GM19467 (cell line): ENCODE measurements at regions not wholly inside any gene's neighbourhood (a gene's known extent, or its start where the extent isn't known, plus 50 kb on each side); places are given as distances from the start of the nearest gene placed in this dataset.
"Not testable (repeated sequence)": the region's sequence is repeated elsewhere in the genome, so short reads cannot be mapped to it uniquely, and the experiment has no call there.

Experiments used
- ATAC-seq: cut with Tn5 transposase; IDR thresholded peaks from one replicate; pipeline ENCODE4 v1.9.1; 2021; ENCODE audit warnings: mild to moderate bottlenecking, moderate library complexity; ENCODE audit not compliant: unreplicated experiment

DNA sequence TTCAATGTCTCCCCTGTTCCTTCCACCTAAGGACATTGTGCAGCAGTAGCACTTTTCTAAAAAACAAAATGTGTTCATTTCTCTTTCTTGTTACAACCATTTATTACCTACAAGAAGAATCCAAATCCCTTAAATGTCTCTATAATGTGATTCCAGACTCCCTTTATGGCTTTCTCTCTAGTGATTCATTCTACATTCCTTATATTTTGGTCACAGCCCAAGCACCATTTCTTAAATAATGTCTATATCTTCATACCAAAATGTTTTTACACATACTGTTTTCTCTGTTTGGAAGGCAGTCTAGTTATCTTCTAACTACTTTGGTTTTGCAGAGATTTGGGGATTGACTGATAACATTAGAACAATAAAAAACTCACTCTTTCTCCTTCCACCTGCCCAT is 1037.3 kb upstream of the FLRT2 start:
- no peak for ATAC-seq

DNA sequence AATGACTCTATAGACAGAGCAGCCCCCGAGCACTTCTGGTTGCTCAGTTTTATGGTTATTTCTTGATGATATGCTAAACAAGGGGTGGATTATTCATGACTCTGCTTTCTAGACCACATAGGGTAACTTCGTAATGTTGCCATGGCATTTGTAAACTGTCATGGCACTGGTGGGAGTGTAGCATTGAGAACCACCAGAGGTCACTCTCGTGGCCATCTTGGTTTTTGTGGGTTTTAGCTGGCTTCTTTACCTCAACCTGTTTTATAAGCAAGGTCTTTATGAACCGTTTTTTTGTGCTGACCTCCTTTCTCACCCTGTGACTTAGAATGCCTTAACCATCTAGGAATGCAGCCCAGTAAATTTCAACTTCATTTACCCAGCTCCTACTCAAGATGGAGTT is 1036.2 kb upstream of the FLRT2 start:
- no peak for ATAC-seq

DNA sequence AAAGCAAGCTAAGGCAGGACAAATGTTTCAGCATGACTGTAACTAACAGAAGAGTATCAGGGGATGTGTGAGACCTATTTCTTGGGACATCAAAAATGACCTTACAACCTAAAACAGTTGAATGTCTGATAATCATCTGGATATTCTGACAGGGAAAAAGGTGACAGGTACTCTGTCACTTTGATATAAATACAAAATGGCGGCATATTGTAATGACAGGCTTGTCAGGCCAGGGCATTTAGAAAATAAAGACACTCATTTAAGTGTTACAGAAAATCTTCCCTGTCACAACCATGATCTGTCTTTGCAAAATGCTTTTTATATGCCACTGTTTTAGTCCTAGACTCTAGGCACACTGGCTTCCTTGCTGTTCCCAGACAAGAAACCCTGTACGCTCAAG is 1033.3 kb upstream of the FLRT2 start:
- no peak for ATAC-seq

DNA sequence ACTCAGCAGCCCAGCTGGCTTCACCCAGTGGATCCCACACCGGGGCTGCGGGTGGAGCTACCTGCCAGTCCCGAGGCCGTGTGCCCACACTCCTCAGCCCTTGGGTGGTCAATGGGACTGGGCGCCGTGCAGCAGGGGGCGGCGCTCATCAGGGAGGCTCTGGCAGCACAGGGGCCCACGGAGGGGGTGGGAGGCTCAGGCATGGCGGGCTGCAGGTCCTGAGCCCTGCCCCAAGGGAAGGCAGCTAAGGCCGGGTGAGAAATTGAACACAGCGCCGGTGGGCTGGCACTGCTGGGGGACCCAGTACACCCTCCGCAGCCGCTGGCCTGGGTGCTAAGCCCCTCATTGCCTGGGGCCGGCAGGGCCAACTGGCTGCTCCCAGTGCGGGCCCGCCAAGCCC is 1017.1 kb upstream of the FLRT2 start:
- ATAC-seq: not testable (repeated sequence)

DNA sequence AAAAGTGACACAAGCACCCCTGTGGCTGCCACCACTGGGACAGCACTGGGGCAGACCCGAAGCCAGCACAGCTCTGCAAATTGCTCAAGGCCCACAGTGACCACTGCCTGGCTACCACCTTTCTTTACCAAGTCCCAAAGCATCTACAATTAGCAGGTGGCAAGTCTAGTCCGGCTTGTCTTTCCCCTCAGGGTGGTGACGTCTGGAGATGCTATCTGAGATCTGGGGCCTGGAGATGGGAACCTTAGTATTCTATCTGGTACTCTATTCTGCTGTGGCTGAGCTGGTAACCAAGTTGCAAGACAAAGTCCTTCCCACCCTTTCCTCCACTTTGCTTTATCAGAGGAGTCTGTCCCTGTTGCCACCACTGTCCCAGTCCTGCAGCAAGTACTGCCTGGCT is 1010.1 kb upstream of the FLRT2 start:
- ATAC-seq: no peak

DNA sequence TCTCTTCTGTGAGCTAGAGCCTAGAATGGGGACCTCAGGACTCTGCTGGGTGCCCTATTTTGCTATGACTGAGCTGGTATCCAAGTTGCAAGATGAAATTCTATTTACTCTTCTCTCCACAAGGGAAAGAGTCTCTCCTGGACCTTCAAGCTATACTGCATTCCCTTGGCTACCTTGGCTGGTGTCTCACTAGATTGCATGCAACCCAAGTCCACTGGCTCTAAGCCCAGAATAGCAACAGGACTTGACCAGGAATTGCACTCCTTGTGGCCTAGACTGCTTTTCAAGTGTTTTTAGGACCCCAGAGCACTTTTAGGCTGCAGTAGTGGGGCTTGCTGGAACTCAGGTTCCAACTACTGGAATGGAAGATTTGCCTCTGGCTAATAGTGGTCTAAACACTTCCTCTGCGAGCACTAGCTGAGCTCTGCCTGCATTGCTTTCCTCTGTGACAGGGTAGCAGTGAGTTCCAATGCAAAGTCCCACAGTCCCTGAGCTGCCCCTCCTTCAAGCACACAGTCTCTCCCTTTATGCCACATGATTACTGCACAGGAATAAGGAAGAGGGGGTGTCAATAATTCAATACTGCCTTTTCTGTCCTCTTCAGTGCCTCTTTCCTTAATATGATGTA is 1009.1 kb upstream of the FLRT2 start:
- ATAC-seq: no peak

DNA sequence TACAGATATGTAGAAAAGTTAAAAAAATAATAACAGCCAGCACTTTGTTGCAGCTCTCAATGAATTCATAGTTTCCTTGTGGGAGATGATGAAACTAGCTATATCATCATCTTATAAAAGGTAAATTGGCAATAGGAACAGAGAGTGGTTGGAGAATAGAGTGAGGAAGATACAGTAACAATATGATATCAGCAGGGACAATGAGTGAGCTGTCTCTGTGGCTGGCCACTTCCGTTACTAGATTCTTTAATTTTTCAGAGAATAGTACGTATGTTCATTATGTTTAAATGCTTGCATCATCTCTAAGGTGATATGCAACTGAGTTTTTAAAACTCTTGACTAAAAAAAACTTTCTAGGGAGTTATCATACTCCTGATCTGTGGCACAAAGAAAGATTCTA is 1006.2 kb upstream of the FLRT2 start:
- ATAC-seq: no peak

DNA sequence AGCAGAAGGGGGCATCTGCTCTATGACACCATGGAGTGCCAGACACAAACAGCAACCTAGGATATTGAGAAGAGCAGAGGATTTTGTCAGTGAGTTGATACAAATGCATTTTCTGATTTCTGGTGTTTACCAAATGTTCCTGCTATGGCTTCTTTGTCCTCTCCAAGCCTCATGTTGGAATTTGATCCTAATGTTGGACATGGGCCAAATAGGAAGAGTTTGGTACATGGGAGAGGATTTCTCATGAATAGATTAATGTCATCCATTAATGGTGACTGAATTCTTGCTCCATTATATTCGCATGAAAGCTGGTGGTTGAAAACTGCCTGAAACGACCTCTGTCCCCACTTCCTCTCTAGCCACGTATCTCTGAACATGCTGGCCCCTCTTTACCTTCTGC is 1002.2 kb upstream of the FLRT2 start:
- no peak for ATAC-seq

DNA sequence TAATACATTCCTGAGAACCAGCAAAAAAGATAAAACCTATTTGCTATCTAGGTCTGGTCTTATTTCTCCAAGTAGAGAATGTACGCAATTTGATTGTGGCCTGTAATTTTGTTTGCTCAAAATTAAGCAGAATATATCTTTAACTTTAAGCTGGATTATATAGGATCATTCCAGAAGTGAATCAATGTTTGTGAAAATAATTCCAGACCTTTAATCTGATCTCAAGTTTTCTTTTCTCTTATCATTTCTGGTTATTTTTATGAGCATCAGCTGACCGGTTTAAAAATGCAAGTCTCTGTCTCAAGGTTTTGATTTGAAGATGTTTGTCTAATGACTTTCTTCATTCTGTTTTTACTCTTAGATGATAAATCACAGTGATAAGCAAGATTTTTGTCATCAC is 997.9 kb upstream of the FLRT2 start:
- no peak for ATAC-seq

DNA sequence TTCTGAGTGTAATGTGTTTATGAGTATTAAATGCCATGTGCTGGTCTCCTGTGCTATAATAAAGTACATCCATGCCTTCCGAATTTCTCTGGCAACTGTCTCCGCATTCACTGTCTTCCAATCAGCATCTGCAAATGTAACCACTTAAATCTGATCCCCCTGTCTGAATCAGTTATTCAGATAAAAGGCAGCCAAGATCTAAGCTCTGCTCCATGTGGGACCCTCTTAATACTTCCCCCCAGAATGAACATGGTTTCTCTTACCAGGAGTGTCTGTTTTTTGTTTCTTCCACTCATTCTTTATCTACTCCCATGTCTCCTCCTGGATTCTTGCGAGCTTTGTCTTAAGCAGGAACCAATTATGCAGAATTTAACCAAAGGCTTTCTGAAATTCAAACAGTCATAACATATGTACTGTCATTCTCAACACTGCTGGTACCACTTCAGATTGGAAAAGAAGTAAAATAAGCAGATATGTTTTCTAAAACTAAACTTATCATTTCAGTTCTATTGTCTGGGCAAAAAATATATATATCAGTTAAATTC is 996.7 kb upstream of the FLRT2 start:
- no peak for ATAC-seq

DNA sequence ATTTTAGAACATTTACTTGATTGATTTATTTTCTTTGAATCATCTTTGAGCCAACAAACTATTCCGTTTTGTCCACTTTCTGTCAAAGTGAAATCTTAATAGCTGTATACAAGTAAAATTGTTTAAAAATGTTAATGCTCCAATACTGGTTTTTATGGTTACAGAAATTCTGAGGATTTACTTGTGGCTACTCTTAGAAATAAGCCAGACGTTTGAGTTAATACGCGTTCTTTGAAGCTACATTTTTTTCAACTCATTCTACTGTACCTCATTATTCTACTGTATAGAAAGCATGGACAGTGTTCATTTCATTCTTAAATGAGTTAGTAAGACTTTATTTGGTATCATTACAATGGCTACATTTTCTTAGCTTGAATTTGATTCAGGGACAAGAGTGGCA is 996.2 kb upstream of the FLRT2 start:
- ATAC-seq: no peak

DNA sequence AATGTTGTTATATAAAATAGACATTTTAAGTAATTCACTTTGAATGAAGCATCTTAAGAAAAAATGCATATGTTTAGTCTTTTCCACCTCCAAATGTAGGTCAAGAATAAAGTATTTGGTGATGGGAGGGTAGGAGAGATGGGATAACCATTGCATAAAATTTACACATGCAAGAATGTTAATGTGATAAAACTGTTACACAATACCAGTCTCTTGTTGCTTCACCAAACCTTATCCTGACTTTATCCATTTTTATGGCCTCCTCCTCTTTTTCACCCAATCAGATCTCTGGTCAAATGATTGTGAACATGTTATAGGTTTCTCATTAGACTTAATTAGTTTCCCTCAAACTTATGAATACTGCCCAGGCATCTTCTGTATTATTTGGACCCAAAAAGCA is 994.5 kb upstream of the FLRT2 start:
- ATAC-seq: no peak

DNA sequence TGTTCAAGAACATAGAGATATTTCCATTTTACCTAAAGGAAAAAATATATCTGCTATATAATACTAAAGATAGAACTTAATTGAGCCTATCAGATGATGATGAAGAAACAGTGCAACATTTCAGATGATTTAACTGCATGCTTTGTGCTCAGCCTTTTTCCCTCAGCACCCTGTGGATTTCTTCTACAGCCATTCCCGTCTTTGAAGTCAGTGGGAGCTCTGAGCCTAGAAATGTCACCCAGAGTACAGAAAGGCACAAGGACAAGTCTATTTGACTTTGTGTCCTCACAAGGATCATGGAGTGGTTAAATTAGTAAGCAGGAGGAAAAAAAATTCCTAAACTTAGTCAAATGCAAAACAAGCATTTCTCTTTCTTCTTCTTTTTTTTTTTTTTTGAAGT is 994.0 kb upstream of the FLRT2 start:
- ATAC-seq: no peak

DNA sequence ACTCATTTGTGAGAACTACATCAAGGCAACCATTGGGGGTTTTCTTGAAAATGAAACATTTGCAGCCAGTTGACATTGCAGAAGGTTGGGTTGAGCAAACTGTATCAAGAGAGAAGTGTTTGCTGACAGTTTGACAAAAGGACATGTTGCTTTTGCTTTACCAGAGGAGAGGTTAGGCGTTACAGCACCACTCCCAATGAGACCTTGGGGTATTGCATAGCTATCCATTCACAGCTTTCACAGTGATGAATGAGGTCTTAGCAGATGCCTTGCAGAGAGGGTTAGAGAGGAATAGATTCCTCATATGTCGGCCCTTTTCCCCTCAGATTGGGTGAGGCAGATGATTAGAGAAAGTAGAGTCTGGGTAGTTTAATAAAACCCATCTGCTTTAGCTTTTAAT is 988.9 kb upstream of the FLRT2 start:
- no peak for ATAC-seq

DNA sequence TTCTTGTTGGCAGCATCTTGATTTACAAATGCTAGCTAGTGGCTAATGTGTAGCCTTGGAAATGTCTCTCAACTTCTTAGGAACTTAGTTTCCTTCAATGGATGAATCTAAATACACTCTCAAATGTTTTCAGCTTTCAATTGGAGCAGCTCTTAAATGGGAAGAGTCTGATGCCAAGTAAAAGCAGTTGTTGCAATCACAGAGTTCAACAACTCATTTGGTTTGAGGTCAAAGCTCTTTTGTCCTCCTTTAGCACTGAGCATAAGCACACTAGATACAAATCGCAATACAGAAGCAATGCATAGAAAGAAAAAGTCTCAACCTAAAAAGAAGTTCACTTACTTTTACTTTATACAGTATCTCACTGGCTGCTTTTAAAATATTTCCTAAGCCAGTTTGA is 986.1 kb upstream of the FLRT2 start:
- ATAC-seq: no peak

DNA sequence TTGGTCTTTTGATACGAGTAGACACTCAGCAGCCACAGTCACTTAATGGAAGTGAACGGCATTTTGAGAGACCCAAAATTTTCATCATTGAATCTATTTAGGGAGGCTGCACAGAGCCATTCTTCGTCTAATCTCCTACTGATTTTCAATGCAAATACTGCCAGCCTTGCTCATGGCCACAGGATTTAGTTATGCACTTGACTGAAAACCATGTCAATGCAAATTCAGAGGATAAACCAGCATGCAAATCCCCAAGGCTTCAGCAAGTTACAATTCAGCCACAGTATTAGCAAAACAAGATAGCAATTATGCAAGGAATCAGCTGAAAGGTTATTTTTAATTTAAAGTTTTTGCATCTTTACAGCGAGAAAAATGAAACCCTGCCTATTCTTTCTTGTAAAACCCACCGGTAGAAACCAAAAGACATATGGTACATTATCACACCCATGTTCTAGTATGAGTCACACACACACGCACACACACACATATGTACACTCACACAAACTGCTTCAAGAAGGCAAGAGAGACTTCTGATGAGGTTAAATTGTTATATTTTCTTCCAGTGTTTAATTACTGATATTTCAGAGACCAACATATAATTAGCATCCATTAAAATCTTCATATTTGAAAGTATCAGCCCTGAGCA is 985.3 kb upstream of the FLRT2 start:
- ATAC-seq: no peak

DNA sequence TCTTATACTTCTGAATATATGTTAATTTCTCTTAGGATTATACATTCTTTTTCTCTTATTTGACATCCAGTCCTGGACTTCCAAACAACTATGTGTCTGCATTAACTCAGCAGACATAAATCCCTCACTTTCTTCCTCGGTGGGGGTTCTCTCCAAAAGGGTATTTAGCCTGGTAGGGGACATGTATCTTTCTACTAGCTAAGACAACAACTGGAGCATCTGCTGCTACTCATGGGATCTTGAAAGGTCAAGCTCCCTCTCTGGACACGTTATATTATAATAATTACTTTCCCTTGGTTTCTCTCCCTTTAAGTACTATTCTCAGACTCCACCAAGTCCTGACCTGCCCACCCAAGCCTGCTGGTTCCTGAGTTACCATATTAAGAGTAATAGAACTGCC is 983.7 kb upstream of the FLRT2 start:
- ATAC-seq: no peak

DNA sequence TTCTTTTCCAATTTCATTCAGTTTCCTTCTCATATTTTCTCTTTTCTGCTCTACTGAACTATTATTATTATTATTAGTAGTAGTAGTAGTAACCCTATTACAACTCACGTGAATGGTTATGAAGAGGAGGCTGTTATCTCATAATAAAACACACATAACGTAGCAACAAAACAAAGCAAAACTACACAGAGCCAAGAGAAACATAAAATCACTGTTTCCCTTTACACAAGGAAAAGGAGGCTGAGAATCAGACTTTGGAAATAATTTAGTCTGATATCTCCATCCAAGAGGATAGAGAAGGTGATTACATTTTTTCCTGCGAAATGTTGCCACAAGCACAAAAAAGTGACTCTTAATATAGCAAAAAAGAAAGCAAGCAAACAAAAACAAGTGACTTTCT is 975.8 kb upstream of the FLRT2 start:
- ATAC-seq: no peak

DNA sequence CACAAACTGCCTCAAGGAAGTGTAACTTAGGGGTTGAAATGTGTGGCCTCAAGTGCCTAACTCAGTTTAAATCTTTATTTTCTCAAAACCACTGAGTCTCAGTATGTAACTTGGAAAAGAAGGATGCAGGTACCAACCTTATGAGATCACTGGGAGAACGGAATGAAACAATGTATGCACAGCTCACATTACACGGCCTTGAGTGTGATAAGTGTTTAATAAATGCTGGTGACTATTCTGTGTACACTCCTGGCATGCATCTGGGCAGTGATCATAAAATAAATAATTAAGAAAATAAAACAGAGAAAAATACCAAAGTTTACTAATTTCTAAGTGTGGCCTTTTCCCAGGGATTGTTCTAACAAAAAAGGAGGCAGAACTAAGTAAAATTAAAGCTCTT is 974.5 kb upstream of the FLRT2 start:
- ATAC-seq: no peak

DNA sequence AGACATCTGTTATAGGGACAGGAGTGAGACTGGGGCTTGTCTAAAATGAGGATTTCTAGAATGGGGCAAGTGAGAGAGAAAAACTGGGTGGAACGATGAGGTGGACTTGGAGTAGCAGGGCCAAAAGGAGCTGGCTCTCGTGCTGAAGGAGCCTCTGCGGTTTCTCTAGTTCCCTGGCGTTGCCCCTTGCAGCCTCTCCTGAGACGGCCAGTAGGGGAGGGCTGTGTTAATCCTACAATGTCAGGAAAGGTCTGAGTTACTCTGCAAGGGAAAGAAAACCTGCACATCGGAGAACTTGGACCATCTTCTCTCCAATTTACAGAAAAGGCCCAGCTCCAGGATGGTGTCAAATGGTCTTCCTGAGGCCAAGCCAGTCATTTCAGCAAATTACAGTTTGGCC is 963.8 kb upstream of the FLRT2 start:
- no peak for ATAC-seq

DNA sequence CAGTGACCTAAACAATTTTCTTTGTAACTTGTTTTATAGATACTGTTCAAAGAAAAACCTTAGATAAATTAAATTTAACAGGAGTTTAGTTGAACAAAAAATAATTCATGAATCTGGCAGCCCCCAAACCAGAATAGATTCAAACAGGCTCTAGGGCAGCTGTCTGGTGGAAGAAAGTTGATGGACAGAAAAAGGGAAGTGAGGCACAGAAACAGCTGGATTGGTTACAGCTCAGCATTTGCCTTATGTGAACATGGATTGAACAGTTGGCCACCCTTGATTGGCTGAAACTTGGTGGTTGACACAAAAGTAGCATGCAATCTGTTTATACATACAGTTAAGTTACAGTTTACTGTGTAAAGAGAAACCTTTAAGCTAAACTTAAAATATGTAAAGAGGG is 954.3 kb upstream of the FLRT2 start:
- no peak for ATAC-seq

DNA sequence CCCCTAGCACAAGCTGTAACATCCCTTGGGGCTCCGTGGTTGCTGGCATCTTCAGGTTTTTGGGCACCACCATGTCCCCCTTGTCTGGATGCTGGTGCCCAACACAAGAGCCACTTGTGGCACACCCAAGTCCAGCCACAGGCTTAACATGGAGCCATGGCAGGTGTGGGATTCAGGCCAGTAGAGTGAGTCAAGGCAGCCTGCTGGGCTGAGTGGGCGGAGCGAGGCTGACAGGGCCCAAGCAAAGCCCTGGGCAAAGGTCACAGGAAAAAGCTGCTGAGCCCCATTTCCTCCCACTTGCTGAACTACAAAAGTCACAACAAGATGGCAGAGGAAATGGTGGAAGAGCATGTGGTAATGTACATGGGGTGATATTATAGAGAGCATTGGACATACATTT is 950.7 kb upstream of the FLRT2 start:
- ATAC-seq: no peak

DNA sequence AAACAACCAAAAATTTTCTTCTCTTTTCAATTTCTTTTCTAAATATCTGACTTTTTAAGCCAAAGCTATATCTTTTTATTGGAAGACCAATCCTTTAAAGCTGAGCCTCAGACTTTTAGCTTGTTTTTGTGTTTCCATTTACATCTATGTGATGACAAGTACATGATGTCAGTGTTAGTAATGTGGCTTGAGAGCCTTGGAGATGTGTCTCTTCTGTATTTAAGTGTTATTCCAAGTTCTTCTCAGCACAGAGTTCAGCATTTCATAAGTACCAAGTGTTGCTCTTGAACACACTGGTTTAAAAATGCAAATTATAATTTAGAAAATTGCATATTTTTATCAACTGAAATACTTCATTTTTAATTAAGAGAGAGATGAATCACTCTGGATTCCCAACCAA is 948.9 kb upstream of the FLRT2 start:
- ATAC-seq: no peak
